Activated gamma-delta T cell treated with Interleukin-2 at 50 U/mL for 16 hours (primary cell): ENCODE measurements at regions not wholly inside any gene's neighbourhood (a gene's known extent, or its start where the extent isn't known, plus 50 kb on each side); places are given as distances from the start of the nearest gene placed in this dataset.
A peak's percentile ranks its signal among the peaks of the same experiment; 100 is the strongest.

ENCODE experiments used
- DNase-seq: peaks from one replicate; pipeline ENCODE4 v3.0.0-alpha.2; 2020

DNA sequence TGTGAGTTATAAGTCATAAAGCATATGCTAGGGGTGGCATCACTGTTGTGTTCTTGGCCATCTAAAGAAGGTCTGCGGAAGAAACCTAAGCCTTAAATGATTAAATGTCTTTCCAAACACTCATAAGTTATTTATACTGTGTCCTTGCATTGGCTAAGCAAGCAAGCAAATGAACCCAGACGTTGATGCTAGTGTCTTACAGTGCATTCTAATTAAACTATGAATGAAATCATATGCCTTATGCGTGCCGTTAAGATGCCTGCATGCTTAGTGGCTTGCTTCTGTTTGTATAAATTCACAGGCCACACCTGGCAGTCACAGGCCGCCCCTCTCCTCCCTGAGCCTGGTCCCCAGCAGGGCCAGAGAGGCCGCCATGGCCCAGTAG, 49.9 kb downstream of the RIN2 start:
- DNase-seq = no peak

DNA sequence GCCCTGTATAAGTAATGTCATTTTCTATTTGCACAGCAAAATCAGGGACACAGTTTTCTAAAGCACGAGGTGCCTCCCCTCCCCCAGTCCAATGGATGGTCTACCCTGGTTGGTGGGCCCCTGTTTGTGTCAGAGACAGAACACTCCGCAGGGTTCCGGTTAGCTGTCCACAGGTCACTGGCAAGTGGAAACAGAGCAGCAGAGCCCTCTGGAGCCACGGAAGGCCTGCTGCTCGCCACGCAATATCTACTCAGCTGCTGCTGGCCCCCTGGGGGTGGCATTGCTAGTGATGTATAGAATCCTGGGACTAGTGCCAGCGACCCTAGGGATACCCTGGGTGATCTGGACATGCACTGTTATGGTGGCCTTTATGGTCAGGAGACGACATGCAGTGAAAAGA, 50.4 kb downstream of the RIN2 start:
- no peak for DNase-seq

DNA sequence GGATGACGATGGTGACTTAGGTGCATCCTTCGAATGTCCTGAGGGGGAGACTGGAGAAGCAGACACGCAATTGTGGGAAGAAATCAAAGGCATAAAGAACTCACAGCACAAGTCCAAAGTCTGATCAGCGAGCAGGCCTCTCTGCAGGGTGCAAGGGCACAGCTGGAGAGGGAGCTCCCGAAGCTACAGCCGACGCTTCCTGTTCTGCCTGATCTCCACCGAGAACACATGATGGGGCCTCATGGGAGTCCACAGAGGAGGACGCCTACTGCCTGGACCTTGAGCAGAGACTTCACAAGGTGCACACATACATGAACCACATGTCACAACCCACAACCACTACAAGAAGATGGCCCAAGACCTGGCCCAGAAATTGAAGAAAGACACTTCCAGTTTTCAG, 51.4 kb downstream of the RIN2 start:
- DNase-seq = no peak

DNA sequence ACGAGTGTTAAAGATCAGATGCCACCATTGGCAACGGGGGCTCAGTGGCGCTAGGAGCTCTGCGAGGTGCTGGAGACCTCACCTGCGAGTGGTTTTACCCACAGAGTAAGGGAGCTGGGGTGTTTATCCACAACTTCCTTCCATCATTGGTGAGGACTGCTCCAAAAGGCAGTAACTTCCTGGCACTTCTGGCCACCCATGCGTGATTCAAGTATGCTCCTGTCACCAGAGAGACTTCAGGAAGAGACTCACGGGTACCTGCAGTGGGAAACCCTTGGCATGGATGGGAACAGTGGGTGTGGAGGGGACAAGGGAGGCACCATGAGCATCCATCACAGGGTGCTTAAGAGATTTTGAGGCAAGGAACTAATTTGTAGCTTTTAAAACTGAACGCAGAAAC, 53.2 kb downstream of the RIN2 start:
- DNase-seq = no peak

DNA sequence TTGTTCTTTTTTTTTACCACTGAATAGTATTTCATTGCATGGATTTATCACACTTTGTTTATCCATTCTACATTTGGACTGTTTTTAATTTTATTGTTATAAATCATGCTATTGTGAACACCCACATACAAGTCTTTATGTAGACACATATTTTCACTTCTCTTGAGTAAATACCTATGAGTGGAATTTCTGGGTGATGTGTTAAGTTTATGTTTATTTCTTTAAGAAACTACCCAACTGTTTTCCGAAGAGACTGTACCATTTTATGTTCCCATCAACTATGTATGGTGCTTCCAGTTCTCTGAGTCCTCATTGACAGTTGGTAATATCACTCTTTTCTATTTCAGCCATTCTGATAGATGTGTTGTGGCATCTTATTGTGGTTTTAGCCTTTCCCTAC, 54.0 kb downstream of the RIN2 start:
- no peak for DNase-seq

DNA sequence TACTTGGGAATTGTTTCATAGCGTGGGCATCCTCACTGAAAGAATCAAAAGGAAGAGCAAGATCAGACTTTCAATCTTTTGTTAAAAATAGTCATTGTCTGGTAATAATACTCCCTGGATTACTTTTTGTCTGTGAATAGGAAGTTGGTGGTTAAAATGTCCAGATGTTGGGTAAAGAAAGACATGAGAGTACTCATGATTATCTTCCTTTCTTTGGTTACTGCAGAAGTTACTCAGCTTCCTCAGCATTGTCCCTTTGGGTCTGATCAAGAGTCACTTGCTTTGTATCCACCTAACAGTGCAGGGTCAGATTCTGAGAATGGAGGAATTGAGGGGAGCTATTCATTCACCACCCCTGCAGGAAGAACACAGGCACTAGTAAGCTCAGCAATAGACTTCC, 54.6 kb downstream of the RIN2 start:
- no peak for DNase-seq

DNA sequence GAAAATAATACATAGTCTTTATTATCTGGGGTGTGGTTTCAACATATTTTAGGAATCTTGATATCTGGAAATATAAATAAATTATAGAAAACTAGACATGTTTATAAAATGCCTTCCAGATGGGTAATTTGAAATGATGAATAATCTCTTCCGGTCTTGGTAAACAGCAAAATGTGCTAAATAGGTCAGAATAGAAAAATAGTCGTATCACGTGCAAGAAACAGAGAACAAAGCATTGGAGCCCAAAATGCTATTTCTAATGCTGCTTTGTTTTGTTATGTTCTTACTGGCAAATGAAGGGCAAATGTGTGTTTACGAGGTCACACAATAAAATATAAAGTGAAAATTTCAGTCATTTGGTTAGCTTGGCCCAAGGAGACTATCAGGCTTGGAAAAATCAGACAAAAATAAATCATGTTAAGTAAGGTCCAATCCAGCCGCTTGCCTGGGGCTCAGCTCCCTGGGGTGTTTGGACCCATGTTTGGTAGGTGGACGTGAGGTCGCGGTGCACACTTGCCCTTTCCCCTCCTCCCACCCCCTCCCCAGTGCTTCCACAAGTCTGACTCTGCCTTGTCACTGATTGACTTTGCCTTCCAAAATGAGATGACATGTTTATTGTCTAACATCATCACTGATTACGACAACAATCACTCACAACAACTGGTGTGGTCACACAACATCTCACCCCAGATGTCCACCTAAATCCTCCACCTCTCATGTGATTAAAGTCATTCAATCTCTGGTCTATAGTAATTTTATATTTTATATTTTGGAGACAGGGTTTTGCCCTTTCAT, 56.0 kb downstream of the RIN2 start:
- DNase-seq = no peak

DNA sequence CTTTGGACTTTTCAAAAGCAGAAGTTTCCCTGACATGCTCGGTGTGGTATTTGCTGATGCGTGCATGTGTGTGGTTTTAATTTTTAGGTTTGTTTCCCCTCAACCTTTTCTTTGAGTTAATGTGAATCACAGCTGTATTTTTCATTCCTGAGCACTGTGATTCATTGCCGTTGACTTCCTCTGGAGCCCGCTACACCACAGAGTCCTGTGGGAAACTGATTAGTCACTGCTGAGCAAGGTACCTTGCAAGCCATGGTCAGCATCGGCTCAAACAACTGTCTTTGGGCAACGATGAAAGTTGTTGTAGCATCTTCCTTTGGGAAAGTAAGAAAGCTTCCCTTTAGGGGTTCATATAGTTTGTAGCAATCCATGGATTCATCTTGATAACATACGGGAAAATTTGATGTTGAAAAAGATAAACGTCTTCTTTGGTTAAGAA, 57.5 kb downstream of the RIN2 start:
- no peak for DNase-seq

DNA sequence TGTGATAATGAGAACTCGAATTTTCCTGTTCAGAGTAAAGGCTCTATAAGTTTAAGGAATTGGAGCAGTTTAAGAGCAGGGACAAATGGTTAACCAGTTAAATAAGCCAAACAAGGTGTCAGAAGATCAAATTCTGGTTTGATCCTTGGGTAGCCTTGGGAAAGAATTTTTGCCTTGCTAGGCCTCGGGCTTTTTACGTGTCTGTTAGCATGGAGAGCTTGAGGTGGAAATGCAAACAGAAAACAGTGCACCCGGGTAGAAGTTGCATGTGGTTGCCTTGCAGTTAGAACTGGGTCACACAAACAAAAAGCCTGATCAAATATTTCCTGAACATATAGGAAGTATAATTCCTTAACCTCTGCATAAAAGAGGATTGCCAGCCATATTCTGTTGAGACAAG, 58.3 kb downstream of the RIN2 start:
- no peak for DNase-seq

DNA sequence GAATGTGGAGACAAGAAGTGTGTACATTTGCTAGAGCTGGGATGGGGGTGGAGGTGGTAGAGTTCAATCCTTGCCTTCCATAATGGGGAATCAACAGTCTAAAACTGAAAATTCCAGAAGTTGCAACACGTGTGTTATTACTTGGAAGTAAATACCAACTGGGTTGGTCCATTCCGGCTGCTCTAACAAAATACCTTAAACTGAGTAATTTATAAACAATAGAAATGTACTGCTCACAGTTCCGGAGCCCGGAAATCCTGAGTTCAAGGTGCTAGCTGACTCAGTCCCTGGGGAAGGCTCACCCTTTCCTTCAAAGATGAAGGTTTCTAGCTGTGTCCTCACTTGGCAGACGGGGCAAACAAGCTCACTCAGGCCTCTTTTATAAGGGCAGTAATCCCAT, 59.0 kb downstream of the RIN2 start:
- DNase-seq = no peak

DNA sequence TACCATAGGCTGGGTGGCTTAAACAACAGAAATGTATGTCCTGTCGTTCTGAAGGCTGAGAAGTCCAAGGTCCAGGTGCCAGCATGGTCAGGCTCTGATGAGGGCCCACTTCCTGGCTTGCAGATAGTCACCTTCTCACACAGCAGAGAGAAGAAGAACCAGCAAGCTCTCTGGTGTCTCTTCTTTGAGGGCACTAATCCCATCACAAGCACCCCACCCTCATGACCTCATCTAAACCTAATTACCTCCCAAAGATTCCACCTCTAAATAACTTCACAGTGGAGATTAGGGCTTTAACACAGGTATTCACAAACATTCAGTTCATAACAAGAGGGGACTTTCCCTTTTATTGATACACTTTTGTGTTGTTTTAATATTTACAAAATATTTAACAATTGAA, 61.1 kb downstream of the RIN2 start:
- no peak for DNase-seq

DNA sequence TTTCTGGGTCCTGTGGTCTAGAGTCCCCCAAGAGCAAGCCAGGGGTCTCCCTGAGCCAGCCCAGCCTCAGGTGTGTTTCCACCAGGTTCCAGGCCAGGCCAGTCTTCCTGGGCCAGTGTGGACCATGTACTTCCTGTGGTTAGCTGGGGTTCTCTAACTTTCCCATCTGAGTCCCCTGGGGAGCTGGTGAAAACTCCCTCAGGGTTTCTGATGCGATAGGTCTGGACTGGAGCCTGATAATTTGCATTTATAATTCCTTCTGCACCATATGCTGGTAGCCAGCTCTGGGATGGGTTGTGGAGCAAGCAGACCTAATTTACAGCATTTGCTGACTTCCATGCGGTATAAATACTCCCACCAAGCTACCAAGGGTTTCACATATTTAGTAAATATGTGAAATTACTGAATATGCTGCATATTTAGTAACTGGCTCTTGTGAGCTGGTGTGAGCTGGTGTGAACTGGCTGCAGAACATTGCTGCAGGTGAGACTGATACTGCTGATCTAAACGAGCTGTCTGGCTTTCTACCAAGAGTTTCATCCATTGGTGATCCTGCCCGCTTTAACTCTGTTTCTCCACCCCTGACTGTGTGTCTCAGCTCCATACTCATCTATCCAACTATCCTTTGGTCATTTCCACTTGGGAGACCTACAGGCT, 62.6 kb downstream of the RIN2 start:
- no peak for DNase-seq

DNA sequence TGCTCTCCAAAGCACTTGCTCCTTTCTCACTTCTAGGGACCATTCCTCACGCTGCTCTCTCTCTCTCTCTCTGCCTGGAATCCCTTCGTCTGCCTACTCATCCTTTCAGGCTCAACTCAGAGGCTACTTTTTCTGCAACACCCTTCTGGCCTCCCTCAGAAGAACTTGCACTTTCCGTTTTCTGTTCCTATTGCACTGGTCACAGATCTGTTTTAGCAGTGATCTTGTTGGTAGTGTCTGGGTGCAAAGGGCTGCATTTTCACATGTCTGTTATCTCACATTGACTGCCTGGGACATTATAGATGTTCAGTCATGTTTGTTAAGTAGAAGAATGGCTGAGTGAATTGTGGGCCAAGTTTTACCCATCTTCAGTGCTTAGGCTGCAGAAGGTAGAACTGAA, 63.5 kb downstream of the RIN2 start:
- no peak for DNase-seq

DNA sequence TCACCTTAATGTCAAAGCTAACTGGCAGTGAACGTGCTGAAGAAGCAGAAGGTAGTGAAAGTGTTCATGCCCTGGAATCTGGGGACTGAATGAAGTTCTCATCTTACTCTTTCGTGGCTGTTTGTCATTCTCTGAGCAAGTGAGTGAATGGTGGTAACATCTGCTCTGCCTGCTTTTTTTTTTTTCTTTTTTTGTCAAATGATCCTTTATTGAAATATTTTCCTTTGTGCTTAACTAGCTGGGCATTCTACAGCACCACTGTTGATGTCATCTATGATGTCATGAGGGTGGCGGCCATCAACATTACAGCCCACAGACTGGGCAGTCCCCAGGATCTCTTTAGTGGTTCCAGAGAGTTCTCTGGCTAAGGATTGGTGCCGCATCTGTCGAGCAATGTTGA, 65.2 kb downstream of the RIN2 start:
- DNase-seq = no peak

DNA sequence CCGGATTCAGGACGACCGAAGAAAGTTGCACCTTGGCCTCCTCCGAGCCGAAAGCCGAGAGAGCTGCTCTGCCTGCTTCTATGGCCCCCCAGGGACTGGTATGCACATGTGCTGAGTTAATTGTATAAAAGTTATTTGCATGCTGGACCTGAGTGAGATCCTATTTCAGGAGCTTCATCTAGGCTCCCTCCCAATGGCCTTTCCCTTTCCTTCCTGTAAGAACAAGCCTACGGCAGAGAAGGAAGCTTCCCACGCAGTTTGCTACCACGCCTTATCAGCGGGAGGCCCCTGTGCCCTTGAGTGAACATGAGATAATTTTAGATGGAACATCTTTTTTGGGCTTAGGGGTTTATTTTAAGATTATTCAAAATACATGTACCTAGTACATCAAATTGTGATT, 65.9 kb downstream of the RIN2 start:
- no peak for DNase-seq

DNA sequence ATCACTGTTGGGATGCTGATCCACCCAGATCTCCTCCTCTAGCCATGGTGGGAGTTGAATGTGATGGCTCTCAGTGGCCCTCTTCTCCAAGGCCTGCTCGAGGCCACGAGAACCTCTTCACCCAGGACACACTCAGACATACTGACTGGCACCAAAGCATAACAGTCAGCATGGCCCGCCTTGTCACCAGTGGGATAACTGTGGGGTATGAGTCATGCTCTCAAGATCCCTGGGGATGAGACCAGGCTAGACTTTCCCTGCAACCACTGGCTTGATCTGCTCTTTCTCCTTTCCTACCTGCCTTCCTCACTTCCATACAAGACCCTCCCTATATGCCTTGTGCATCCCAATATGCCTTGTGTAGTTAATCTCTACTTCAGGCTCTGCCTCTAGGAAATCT, 66.8 kb downstream of the RIN2 start:
- DNase-seq = no peak

DNA sequence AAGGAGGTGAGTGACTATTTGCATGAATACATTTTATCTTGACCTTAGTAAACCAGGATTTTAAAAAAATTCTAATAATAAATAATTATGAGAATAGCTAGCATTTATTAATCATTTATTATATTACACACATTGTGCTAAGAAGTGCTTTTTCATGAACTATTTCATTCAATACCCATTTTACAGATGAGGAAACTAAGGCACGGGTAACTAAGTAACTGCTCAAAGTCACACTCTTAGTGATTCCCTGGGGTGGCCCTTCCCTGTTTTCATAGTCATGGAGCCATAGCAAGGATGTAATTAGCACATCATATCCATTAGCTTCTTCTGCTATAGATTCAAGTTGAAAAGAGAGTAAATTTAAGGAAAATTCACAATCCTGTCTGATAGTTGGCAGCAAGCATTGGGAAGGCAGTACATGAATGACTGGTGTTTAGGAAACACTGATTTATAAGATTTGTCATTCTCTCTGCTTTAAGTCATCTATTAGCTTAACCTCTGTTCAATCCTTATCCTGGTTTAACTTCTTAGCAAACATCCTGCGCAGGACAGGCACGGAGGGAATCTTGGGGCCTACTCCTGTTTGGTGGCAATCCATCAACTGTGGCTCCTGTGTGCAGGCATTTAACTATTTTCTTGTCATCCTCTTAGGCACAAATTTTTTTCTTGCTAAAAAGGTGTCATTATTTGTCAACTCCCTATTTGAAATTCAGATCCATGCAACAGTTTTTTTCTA, 68.3 kb downstream of the RIN2 start:
- DNase-seq = no peak

DNA sequence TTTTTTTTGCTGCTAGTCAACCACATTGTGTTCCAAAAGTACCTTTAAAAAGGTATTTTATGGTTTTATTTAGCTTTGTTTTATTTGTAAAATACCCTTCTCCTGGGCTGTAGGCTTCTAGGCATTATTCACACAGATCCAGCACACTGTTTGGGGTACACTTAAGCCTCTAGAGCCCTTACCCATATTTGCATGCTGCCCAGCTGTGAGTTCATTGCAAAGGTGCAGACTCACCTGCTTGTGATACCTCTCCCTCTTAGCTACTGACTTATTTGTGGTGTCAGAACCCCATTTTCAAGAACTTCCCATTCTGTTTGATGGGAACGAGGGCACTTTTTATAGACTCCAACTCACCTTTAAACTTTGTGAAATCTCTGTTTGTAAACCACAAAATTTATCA, 69.8 kb downstream of the RIN2 start:
- DNase-seq = no peak

DNA sequence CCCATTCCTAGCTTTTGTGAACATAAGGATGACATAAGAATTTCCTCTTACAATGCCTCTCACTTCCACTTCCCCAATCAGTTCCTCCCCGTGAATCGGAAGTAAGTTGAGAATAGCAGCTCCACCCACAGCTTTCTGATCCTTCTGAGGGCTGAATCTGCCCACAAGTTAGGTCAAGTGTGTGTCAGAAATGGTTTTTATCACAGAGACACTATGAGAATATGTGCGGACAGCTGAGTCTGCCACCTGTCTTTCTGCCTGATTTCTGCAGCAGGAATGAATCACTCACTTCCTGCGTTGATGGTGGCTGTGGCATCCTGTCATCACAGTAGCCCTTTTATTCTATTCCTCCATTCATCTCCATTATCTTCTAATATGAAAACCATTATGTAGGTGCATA, 70.2 kb downstream of the RIN2 start:
- peak; percentile 11 for DNase-seq

DNA sequence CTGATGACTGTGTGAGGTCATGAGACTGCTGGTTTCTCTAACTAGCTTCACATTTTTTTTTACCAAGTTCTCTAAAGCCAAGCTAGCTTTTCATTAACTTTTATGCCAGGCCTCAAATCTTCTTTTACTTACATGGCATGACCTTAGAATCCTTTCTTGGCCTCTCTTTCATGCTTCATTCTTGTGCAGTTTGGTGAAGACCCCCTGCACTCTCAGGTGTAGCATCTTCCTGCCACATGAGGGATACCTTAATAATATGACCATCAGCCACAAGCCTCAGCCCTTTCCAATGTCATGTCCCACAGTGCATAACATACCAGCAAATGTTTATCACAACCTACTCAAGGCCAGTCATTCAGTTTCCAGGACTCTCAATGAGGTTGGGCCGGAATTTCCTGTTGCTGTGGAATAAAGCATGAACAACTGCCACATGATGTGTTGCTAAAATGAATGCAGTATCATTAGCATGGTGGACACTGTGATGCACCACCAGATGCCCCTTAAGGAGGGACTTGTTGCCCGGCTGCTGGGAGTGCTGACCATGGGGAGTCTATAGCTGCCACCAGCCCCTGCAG, 72.2 kb downstream of the RIN2 start:
- no peak for DNase-seq

DNA sequence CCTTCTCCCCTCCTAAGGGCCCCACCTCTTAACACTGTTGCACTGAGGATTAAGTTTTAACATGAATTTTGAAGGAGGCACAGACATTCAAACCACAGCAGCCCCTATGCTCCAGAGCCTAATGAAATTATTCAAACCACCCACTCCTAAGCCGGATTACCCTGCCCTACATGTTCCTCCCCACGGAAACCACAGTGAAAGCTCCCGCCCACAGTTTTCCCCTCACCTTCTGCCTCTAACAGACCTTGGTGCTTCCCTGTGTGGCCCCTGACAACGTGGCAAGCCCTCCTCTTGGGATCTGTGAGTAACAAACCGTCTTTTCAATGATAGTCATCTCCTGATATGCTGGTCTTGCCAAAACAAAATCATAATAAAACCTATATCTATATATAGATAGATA, 74.8 kb downstream of the RIN2 start:
- DNase-seq = no peak

DNA sequence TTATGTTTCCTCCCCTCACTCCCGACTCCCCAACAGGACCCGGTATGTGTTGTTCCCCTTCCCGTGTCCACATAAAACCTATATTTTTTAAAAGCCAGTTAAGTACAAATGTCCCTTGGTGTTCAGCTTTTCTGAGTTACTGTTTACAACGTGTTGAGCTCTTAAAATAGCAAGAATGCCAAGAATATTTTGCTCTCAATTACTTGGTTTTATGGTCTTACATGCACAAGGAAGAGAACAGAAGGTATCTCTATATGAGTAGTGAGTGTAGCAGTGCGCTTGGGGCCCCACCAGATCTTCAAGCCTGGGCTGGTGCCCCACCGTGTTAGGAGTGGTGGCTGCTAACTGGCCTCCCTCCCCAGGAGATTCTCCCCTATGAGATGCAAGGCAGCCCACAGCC, 75.3 kb downstream of the RIN2 start:
- no peak for DNase-seq

DNA sequence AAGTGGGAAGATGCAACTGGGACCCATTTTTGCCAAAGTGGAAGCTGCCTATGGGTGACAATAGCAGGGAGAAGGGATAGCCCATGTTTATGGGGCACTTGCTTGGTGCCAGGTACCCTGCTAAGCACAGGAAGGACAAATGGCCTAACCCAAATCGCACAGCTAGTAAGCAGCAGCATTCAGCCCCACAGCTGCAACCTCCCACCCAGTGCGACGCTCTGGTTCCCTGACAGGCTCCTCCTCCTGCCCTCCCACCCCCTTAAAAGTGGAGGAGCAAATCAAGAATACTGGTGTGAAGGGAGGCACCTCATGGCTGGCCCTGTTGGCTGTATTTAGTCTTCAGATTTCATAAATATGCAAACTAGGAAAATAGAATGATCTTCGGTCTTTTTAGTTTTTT, 76.2 kb downstream of the RIN2 start:
- no peak for DNase-seq

DNA sequence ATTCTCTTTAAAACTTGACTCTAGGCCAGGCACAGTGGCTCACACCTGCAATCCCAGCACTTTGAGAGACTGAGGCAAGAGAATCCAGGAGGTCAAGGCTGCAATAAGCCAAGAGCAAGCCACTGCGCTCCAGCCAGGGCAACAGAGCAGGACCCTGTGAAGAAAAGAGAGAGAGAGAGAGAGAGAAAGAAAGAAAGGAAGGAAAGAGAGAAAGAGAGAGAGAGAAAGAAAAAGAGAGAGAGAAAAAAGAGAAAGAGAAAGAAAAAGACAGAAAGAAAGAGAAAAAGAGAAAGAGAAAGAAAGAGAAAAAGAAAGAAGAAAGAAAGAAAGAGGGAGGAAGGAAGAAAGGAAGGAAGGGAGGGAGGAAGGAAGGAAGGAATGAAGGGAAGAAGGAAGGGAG, 76.7 kb downstream of the RIN2 start:
- DNase-seq = no peak
